Memory B cell (primary cell): ENCODE measurements at regions not wholly inside any gene's neighbourhood (a gene's known extent, or its start where the extent isn't known, plus 50 kb on each side); places are given as distances from the start of the nearest gene placed in this dataset.

Experiments
- ATAC-seq: fragments of 150-1000 bp; cut with Tn5 transposase; 2 replicates; pipeline ENCODE4 v1.10.0; 2021; ENCODE audit warnings: low read depth, mild to moderate bottlenecking, moderate library complexity
- DNase-seq, 2 donors: peaks; one replicate each; pipeline ENCODE4 v3.0.0; 2022; ENCODE audit warnings: low spot score in 2 of 2
- H3K27ac Mint-ChIP-seq: one replicate; pipeline ENCODE4 v1.8.0; 2022; ENCODE audit warnings: mild to moderate bottlenecking, moderate library complexity, mixed read lengths
- H3K27me3 Mint-ChIP-seq: one replicate; pipeline ENCODE4 v1.8.0; 2022; ENCODE audit warnings: mixed read lengths
- H3K36me3 Mint-ChIP-seq: one replicate; pipeline ENCODE4 v1.8.0; 2022; ENCODE audit warnings: mild to moderate bottlenecking, mixed read lengths
- H3K4me1 Mint-ChIP-seq: one replicate; pipeline ENCODE4 v1.8.0; 2022; ENCODE audit warnings: mixed read lengths
- H3K4me3 Mint-ChIP-seq: one replicate; pipeline ENCODE4 v1.8.0; 2022; ENCODE audit warnings: mild to moderate bottlenecking, moderate library complexity, mixed read lengths
- H3K9me3 Mint-ChIP-seq: one replicate; pipeline ENCODE4 v1.8.0; 2022; ENCODE audit warnings: mixed read lengths

DNA sequence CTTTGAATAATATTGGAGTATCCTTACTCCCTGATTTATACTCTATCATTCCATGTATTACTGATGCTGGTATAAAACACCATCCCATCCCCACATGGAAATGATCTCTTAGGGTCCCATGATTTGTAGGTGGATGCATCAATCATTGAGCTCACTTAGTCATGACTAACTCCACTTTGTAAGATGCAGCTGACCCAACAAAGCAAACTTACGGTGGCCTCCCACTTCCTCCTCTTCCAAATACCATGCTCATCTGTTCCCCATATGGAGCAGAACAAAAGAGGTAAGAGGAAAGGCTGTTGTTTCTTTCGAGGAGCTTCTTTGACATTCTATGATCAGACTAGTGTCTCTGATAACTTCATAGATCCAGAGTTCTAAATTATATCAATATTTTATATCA lies 640.2 kb upstream of the SLC39A10 start:
- Mint-ChIP-seq H3K9me3 (no peaks in the 10 kb centered on the region), H3K36me3 (no peaks in the 10 kb centered on the region), H3K27ac (no peak overlapping the region), H3K4me3 (no peak overlapping the region), H3K4me1 (peaks cover 2% of the 10 kb centered on the region), H3K27me3 (no peaks in the 10 kb centered on the region)
- DNase-seq, result no peak
- ATAC-seq, result no peak

DNA sequence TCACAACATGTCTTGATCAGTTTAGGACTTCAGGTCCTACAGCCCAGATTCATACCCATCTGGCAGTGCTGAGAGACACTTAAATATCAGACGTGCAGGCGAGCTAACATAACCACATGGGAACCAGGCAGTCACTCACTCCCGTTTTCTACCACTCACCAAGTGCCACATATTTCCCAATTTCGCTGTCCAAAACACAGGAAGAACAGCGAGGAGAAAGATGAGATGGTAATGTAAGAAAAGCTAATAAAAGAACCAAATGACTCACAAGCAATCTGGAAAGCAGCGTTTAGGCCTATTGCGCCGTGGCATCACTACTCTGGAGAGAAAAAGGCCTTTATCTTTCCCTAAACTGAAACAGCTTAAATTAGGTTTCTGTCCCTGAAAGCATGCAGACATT lies 647.8 kb upstream of the SLC39A10 start:
- DNase-seq (no peak), ATAC-seq (no peak)
- Mint-ChIP-seq H3K4me3 (no peak overlapping the region), H3K36me3 (no peaks in the 10 kb centered on the region), H3K27ac (no peak overlapping the region), H3K4me1 (no peaks in the 10 kb centered on the region), H3K27me3 (no peaks in the 10 kb centered on the region), H3K9me3 (no peaks in the 10 kb centered on the region)

DNA sequence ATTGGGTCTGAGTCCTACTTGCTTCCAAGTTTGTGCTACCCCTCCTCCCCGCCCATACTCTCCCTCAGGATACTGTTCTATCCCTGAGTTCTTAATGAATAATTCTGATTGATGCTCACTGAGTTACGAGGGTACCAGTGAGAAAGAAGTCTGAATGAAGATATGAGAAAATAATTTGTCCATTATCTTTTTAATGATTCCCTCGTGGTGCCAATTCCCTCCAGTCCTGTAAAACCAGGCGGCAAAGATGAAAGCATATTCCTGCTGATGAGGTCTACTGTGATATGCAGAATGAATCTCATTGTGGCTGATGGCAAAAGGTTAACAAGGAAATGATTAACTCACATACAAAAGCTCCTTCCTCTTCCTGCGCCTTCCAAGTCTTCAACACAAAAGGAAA lies 650.2 kb upstream of the SLC39A10 start:
- Mint-ChIP-seq H3K4me3 (no peak overlapping the region), H3K9me3 (no peaks in the 10 kb centered on the region), H3K36me3 (no peaks in the 10 kb centered on the region), H3K27ac (no peak overlapping the region), H3K4me1 (no peaks in the 10 kb centered on the region), H3K27me3 (no peaks in the 10 kb centered on the region)
- DNase-seq (no peak), ATAC-seq (no peak)

DNA sequence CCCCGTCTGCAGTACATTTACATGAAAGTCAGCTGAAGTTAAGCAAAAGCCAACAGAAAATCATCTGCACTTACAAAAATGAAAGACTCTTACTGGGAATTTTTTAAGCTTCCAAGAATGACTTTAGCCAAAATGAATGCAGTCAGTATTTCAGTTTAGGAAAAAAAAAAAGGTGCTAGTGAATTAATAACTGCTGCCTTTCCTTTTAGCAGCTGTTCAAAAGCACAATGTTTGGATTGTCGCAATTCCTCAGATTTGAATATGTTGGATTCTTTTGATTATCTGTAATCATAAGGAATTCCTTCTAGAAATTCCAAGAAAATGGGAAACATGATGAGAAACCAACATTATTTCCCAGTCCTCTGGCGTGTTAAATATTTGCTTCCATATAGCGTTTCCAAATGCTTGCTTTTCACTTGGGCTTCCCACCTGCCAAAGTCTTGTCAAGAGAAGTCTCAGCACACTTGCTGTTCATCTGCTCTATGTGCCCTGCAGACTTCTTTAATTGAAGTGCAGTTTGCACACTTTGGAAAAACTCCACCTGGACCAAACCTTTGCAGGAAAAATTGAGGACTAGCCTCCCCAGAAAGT lies 653.0 kb upstream of the SLC39A10 start:
- no peaks in the 10 kb centered on the region for H3K9me3 Mint-ChIP-seq
- no peaks in the 10 kb centered on the region for H3K36me3 Mint-ChIP-seq
- H3K27ac Mint-ChIP-seq, result no peak overlapping the region

DNA sequence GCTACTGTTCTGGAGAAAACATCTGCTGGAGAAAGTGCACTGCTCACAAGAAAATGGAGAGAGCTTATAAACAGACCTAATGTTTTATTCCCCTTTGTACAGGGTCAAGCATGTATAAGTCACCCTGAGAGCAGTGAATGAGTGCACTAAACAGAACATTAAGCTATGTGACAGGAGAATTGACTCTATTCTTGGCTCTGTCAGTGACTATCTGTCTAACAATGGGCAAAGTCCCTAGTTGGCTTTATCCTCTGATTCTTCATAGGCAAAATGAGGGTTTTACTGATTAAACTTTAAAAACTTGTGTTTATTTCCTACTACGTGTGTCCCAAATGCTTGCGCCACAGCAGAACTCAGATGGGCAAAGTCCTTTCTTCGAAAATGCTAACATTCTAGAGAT lies 655.1 kb upstream of the SLC39A10 start:
- Mint-ChIP-seq H3K27ac (no peak overlapping the region), H3K4me1 (no peaks in the 10 kb centered on the region), H3K27me3 (peaks cover 1% of the 10 kb centered on the region), H3K36me3 (no peaks in the 10 kb centered on the region), H3K4me3 (no peak overlapping the region), H3K9me3 (no peaks in the 10 kb centered on the region)
- DNase-seq, result no peak
- no peak for ATAC-seq

More for the DNA sequence above, 653.0 kb upstream of the SLC39A10 start:
- no peaks in the 10 kb centered on the region for H3K27me3 Mint-ChIP-seq
- no peak overlapping the region for H3K4me3 Mint-ChIP-seq
- ATAC-seq, result no peak
- no peaks in the 10 kb centered on the region for H3K4me1 Mint-ChIP-seq
- no peak for DNase-seq

DNA sequence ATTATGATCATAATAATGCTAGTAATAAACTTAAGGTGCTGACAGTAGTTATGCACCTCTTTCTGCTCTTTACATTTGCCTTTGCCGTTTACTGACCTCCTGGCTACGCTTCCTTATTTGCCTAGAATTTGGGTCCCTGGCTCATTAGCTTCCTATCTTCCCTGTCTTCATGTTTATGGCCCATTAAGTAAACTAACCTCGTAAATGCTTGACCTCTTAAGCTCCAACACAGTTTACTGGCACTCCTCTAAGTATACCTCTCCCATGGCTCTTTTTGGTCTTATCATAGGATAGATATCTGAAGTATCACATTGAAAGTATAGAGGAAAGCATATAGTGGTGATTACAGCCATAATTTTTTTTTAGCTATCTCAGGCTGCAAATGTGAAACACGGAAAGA lies 657.3 kb upstream of the SLC39A10 start:
- H3K27me3 Mint-ChIP-seq, result peaks cover 1% of the 10 kb centered on the region
- no peak for DNase-seq
- H3K4me3 Mint-ChIP-seq, result no peak overlapping the region
- H3K9me3 Mint-ChIP-seq, result no peaks in the 10 kb centered on the region
- no peaks in the 10 kb centered on the region for H3K36me3 Mint-ChIP-seq
- H3K27ac Mint-ChIP-seq, result no peak overlapping the region
- H3K4me1 Mint-ChIP-seq, result no peaks in the 10 kb centered on the region
- ATAC-seq, result no peak

DNA sequence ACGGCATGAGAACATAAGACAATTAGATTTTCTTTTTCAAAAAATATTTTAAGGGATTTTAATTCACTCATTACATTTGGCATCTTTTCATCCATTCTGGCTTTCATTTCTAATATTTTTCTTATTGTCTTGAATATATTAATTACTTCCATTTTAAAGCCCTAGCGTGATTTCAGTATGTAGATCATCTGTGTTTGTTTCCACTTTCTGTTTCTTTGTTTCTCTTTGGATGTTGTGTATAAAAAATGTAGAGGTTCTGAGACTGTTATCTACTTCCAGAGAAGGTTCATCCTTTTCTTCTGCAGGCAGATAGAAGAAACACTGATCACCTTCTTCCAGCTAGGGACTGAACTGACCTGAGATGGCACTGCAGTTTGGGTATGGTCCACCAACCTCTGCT lies 664.4 kb upstream of the SLC39A10 start:
- Mint-ChIP-seq H3K4me3 (no peak overlapping the region), H3K27me3 (no peaks in the 10 kb centered on the region), H3K4me1 (no peaks in the 10 kb centered on the region), H3K9me3 (no peaks in the 10 kb centered on the region), H3K36me3 (no peaks in the 10 kb centered on the region), H3K27ac (no peak overlapping the region)
- no peak for ATAC-seq
- no peak for DNase-seq

DNA sequence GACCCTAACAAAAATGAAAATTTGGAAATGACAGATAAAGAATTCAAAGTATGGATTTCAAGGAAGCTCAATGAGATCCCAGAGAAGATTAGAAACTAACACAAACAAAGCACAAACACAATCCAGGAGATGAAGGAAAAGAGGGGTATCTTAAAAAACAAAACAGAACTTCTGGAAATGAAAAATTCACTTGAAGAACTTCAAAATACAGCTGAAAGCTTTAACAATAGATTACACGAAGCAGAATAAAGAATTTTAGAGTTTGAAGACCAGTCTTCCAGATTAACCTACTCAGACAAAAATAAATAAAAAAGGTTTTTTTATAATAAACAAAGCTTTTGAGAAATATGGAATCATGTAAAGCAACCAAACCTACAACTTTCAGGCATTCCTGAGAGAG lies 671.8 kb upstream of the SLC39A10 start:
- DNase-seq (no peak), ATAC-seq (no peak)
- Mint-ChIP-seq H3K4me3 (no peak overlapping the region), H3K27ac (no peak overlapping the region), H3K27me3 (no peaks in the 10 kb centered on the region), H3K36me3 (no peaks in the 10 kb centered on the region), H3K4me1 (no peaks in the 10 kb centered on the region), H3K9me3 (peaks cover 12% of the 10 kb centered on the region)

DNA sequence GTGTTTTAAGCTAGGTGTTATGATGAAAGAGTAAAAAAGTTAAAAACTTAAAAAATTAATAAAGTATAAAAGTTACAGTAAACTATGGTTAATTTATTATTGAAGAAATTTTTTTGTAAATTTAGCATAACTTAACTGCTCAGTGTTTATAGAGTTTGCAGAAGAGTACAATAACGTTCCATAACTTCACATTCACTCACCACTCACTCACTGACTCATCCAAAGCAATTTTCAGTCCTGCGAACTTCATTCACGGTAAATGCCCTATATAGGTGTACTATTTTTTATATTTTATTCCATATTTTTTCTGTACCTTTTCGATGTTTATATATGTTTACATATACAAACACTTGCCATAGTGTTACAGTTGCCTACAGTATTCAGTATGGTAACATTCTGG lies 694.8 kb upstream of the SLC39A10 start:
- DNase-seq (no peak), ATAC-seq (no peak)
- no peaks in the 10 kb centered on the region for H3K27me3 Mint-ChIP-seq
- H3K9me3 Mint-ChIP-seq, result peaks cover 6% of the 10 kb centered on the region
- H3K4me3 Mint-ChIP-seq, result no peak overlapping the region
- H3K27ac Mint-ChIP-seq, result no peak overlapping the region
- H3K36me3 Mint-ChIP-seq, result no peaks in the 10 kb centered on the region
- no peaks in the 10 kb centered on the region for H3K4me1 Mint-ChIP-seq

DNA sequence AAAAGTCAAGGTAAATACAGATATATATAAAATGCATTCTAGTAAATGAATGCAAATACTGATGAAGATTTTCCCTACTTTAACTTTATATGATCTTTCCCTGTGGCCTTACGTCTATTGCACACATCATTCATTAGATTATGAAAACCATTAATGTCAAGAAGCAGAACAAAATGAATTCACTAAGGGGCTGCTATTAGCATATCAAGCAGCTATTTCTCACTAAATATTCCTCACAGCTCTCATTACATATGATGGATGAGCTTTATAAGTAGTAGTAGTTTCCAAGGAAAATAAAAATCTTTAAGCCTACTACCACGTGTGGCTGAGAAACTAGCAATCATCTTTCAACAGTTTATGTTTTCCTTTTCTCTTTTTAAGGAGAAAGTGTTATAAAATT lies 702.8 kb upstream of the SLC39A10 start:
- Mint-ChIP-seq H3K9me3 (no peaks in the 10 kb centered on the region), H3K27ac (no peak overlapping the region), H3K4me3 (no peak overlapping the region), H3K4me1 (no peaks in the 10 kb centered on the region), H3K36me3 (no peaks in the 10 kb centered on the region), H3K27me3 (no peaks in the 10 kb centered on the region)
- ATAC-seq (no peak), DNase-seq (no peak)

DNA sequence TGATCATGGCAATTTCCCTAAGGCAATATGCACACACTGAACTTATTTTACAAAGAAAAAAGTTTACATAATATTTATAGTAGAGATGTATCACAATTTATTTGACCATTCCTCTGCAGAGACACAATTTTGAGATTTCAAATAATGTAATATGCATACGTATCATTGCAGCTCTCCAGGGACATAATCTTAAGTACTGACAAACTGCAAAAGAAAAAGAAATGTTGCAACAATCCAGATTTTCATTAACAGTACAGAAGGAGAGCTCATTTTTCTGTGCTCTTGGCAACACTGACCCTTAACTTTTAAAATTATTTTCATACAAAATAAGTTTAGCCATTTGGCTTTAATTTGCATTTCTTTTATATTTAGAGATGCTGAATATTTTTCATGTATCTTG lies 710.2 kb upstream of the SLC39A10 start:
- Mint-ChIP-seq H3K27ac (no peak overlapping the region), H3K4me1 (no peaks in the 10 kb centered on the region), H3K9me3 (no peaks in the 10 kb centered on the region), H3K4me3 (no peak overlapping the region), H3K27me3 (no peaks in the 10 kb centered on the region), H3K36me3 (no peaks in the 10 kb centered on the region)
- ATAC-seq (no peak), DNase-seq (no peak)

DNA sequence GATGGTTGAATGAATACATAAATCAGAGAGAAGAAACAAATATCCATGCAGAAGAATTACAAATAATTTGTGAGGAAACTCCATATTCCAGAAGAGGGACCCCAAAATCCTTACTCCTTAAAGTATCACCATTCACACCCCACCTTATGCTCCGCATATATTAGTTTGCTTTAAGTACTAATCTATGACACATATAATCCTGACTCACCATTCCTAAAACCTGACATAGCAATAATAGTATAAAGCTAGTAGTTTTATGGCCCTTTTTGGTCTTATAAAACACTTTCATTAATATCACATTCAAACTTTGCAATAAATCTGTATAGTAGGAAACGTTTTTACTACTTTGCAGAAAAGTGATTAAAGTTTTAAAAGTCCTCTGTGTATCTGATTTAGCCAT lies 719.0 kb upstream of the SLC39A10 start:
- Mint-ChIP-seq H3K27me3 (no peaks in the 10 kb centered on the region), H3K36me3 (no peaks in the 10 kb centered on the region), H3K9me3 (peaks cover 1% of the 10 kb centered on the region), H3K27ac (no peak overlapping the region), H3K4me1 (no peaks in the 10 kb centered on the region), H3K4me3 (no peak overlapping the region)
- DNase-seq (no peak), ATAC-seq (no peak)

DNA sequence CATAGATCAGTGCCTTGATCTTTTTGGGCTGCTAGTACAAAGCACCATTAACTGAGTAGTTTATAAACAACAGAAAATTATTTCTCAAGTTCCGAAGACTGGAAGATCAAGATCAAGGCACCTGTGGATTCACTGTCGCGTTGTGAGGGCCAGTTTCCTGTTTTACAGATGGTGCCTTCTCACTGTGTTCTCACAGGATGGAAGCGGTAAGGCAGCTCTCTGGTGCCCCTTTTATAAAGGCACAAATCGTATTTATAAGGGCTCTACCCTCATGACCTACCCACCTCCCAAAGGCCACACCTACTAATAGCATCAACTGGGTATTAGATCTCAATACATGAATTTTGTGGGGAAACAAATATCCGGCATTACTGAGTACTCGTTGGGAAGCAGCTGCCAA lies 729.5 kb upstream of the SLC39A10 start:
- H3K4me3 Mint-ChIP-seq, result no peak overlapping the region

DNA sequence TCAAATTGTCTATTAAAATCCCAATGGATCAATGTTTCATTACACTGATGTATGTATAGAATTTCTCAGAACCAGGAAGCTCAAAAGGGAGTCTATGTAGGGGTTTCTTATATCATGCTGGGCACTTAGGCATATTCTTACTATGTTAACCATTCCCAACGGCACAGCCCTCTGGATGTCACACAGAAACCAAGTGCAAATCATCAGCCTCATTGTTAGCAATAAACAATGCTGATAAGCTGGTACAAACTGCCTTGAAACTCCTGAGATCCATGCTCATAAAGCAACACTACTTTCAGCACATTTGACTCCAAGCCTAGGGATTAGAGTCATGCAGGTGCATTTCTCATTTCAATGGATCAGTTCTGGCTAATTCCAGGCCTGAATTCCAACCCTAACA lies 730.2 kb upstream of the SLC39A10 start:
- H3K27ac Mint-ChIP-seq, result no peak overlapping the region

More for the DNA sequence above, 729.5 kb upstream of the SLC39A10 start:
- no peak for DNase-seq
- ATAC-seq, result no peak
- no peaks in the 10 kb centered on the region for H3K36me3 Mint-ChIP-seq
- H3K4me1 Mint-ChIP-seq, result no peaks in the 10 kb centered on the region
- H3K9me3 Mint-ChIP-seq, result no peaks in the 10 kb centered on the region
- H3K27me3 Mint-ChIP-seq, result no peaks in the 10 kb centered on the region
- no peak overlapping the region for H3K27ac Mint-ChIP-seq

DNA sequence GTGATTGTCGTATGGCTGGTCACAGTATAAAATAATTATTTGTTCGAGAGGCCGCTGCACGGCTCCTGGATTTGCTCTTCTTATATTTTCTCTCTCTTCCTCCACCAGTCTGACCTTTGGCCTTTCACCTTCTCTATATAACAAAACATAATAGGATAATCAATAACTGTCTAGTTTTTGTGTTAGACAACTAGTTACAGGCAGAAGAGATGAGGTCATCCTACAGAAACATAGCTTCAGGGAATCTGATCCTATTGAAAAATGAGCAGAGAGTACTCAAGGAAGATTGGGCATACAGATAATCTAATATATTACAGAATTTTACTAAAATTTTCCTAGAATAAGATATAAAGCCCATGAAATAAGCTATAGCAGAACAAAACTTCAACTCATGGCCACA lies 731.3 kb upstream of the SLC39A10 start:
- Mint-ChIP-seq H3K27me3 (no peaks in the 10 kb centered on the region), H3K4me3 (no peak overlapping the region)
- no peak for ATAC-seq

More for the DNA sequence above, 730.2 kb upstream of the SLC39A10 start:
- Mint-ChIP-seq H3K36me3 (no peaks in the 10 kb centered on the region), H3K4me3 (no peak overlapping the region), H3K9me3 (no peaks in the 10 kb centered on the region), H3K27me3 (no peaks in the 10 kb centered on the region), H3K4me1 (no peaks in the 10 kb centered on the region)
- no peak for ATAC-seq
- DNase-seq, result no peak

More for the DNA sequence above, 731.3 kb upstream of the SLC39A10 start:
- H3K27ac Mint-ChIP-seq, result no peak overlapping the region
- no peaks in the 10 kb centered on the region for H3K9me3 Mint-ChIP-seq
- no peaks in the 10 kb centered on the region for H3K36me3 Mint-ChIP-seq
- DNase-seq, result no peak
- no peaks in the 10 kb centered on the region for H3K4me1 Mint-ChIP-seq
